PC-9 (cell line): ENCODE measurements at regions not wholly inside any gene's neighbourhood (a gene's known extent, or its start where the extent isn't known, plus 50 kb on each side); places are given as distances from the start of the nearest gene placed in this dataset.

Experiments used
- BruUV-seq: library from RNA; stranded (reverse); fragments of 400-500 nt; replicated peaks from 2 replicates; lab custom pipeline; 2021; lab: Mats Ljungman, UMichigan
- CTCF ChIA-PET: fragments of 300-600 bp; sonication (Branson Sonifier 250); formaldehyde crosslinking; loops from one replicate; lab custom pipeline; 2022; ENCODE audit warnings: antibody characterized with exemption; lab: Charles Lee
- POLR2A ChIA-PET: fragments of 300-600 bp; sonication (Branson Sonifier 250); formaldehyde crosslinking; loops from one replicate; lab custom pipeline; 2022; ENCODE audit warnings: antibody characterized with exemption; ENCODE audit not compliant: unreplicated experiment; lab: Charles Lee
- DNase-seq, 2 experiments: peaks; one replicate each; pipeline versions ENCODE4 v3.0.0 to v3.0.0-alpha.2; 2015 to 2022; ENCODE audit warnings: mixed read lengths in 1 of 2
- H2AFZ ChIP-seq: fragments of 200-600 bp; sonication (generic); 2 replicates; pipeline ENCODE4 v1.8.1; 2017; ENCODE audit warnings: antibody characterized with exemption
- H3F3A ChIP-seq: fragments of 200-600 bp; sonication (generic); 2 replicates; pipeline ENCODE4 v1.8.1; 2017; ENCODE audit warnings: antibody characterized with exemption, mild to moderate bottlenecking, low read depth; ENCODE audit not compliant: insufficient read depth
- H3K27ac ChIP-seq: fragments of 200-600 bp; sonication (generic); 2 replicates; pipeline ENCODE4 v1.6.1; 2016; ENCODE audit warnings: mixed run types
- H3K27me3 ChIP-seq: fragments of 200-600 bp; sonication (generic); 2 replicates; pipeline ENCODE4 v1.6.1; 2016; ENCODE audit warnings: low read depth, mixed run types; ENCODE audit not compliant: insufficient read depth
- H3K36me3 ChIP-seq: fragments of 200-600 bp; sonication (generic); 2 replicates; pipeline ENCODE4 v1.6.1; 2016; ENCODE audit warnings: low read depth, mixed run types
- H3K4me1 ChIP-seq: fragments of 200-600 bp; sonication (generic); replicated peaks from 2 replicates; pipeline ENCODE4 v1.6.1; 2016; ENCODE audit warnings: mixed run types; ENCODE audit not compliant: insufficient read depth
- H3K4me2 ChIP-seq: fragments of 200-600 bp; sonication (generic); 2 replicates; pipeline ENCODE4 v1.6.1; 2017; ENCODE audit warnings: mixed run types
- H3K4me3 ChIP-seq: fragments of 200-600 bp; sonication (generic); 2 replicates; pipeline ENCODE4 v1.6.1; 2016; ENCODE audit warnings: mixed run types
- H3K79me2 ChIP-seq: fragments of 200-600 bp; sonication (generic); 2 replicates; pipeline ENCODE4 v1.6.1; 2017; ENCODE audit warnings: low read depth, mixed run types
- H3K9me2 ChIP-seq: fragments of 200-600 bp; sonication (generic); 2 replicates; pipeline ENCODE4 v1.8.1; 2017; ENCODE audit warnings: mild to moderate bottlenecking; ENCODE audit not compliant: insufficient read depth
- H3K9me3 ChIP-seq: fragments of 200-600 bp; sonication (generic); 2 replicates; pipeline ENCODE4 v1.8.1; 2016; ENCODE audit warnings: low read depth; ENCODE audit not compliant: insufficient read depth
- H4K20me1 ChIP-seq: fragments of 200-600 bp; sonication (generic); 2 replicates; pipeline ENCODE4 v1.8.1; 2017; ENCODE audit not compliant: insufficient read depth
- EZH2 ChIP-seq: fragments of 200-600 bp; sonication (generic); IDR thresholded peaks from 2 replicates; pipeline ENCODE4 v1.8.0; 2017; ENCODE audit warnings: antibody characterized with exemption, low read depth
- intact Hi-C: fragments of 100-400 bp; cut with micrococcal nuclease; formaldehyde crosslinking; loops from one replicate; pipeline ENCODE4 v1.10.0; 2022; ENCODE audit not compliant: unreplicated experiment
- TF ChIP-seq, protein P1 (sequence below): fragments of 200-600 bp; sonication (generic); conservative IDR thresholded peaks from 2 replicates; pipeline ENCODE4 v1.6.1; 2017; ENCODE audit warnings: mixed run types, antibody characterized with exemption, mild to moderate bottlenecking, moderate library complexity

DNA sequence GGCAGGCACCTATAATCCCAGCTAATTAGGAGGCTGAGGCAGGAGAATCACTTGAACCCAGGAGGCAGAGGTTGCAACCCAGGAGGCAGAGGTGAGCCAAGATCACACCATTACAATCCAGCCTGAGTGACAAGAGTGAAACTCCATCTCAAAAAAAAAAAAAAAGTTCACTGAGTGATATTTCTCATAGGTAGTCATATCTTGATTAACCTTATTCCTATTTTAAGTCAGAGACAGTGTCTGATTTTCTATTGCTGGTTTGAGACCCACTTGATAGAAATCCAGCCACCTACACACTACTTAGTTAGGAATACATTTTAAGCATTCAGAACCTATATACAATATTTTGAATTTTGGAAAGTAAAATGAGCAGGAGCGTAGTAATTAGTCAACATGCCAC is 357.4 kb upstream of the ADGRL2 start:
- no peaks in the 10 kb centered on the region for H3K36me3 ChIP-seq
- no TSS peak for BruUV-seq
- intact Hi-C loops = no loop called here
- POLR2A ChIA-PET = no interaction called here
- H3K4me3 ChIP-seq = no peak overlapping the region
- H3K79me2 ChIP-seq = no peaks in the 10 kb centered on the region
- H3K27me3 ChIP-seq = no peaks in the 10 kb centered on the region
- H3K9me2 ChIP-seq = no peaks in the 10 kb centered on the region
- H4K20me1 ChIP-seq = no peaks in the 10 kb centered on the region; the same call in 1 of the 2 replicates
- no peak overlapping the region for H2AFZ ChIP-seq
- H3K27ac ChIP-seq = no peak overlapping the region
- CTCF ChIA-PET = no interaction called here
- TF ChIP-seq, protein P1, sequence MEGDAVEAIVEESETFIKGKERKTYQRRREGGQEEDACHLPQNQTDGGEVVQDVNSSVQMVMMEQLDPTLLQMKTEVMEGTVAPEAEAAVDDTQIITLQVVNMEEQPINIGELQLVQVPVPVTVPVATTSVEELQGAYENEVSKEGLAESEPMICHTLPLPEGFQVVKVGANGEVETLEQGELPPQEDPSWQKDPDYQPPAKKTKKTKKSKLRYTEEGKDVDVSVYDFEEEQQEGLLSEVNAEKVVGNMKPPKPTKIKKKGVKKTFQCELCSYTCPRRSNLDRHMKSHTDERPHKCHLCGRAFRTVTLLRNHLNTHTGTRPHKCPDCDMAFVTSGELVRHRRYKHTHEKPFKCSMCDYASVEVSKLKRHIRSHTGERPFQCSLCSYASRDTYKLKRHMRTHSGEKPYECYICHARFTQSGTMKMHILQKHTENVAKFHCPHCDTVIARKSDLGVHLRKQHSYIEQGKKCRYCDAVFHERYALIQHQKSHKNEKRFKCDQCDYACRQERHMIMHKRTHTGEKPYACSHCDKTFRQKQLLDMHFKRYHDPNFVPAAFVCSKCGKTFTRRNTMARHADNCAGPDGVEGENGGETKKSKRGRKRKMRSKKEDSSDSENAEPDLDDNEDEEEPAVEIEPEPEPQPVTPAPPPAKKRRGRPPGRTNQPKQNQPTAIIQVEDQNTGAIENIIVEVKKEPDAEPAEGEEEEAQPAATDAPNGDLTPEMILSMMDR = no peak
- TF ChIP-seq EZH2 = no peak
- H3K4me1 ChIP-seq = no peaks in the 10 kb centered on the region
- no peak overlapping the region for H3K4me2 ChIP-seq
- H3K9me3 ChIP-seq = no peaks in the 10 kb centered on the region
- no peaks in the 10 kb centered on the region for H3F3A ChIP-seq
- no peak for DNase-seq

DNA sequence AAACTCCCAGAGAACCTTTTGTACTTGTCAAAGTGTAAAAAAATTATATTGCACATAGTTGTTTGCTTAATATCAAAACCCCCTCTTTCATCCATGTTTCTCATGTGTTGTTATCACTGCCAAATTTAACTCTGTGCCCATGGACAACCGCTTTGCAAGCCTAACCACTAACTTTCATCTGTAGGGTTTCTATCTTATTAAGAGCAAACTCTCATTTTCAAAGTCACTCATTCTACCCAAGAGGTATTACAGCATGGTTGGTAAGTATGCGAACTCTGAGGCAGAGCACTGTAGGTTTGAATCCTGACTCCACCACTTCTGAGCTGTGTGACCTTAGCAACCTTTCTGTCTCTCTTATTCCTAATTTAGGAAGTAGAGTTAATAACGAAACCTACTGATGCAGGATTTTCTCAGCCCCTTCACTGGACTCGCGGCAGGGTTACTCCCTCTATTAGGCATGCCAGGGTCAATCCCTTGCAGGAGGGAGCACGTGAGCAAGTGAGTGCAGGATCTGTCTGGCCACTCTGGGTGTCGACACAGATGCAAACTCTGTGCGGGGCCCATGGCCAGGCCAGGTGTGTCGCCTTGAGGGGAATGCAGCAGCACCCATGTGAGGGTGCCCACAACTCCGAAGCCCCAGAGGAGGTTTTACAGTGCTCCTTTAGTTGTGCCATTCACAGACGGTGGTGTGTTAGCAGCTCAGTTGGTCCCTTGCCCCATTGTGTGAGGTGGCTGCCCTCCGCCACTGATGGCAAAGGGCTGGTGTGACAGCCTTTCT is 361.5 kb upstream of the ADGRL2 start:
- no peaks in the 10 kb centered on the region; the same call in 1 of the 2 replicates for H4K20me1 ChIP-seq
- CTCF ChIA-PET = no interaction called here
- intact Hi-C loops = loop anchor here (5.0 kb wide), 1 partner anchor 78 kb away; no protein-coding TSS in a partner anchor
- POLR2A ChIA-PET = no interaction called here
- no peaks in the 10 kb centered on the region for H3K36me3 ChIP-seq
- H2AFZ ChIP-seq = no peak overlapping the region
- H3K4me1 ChIP-seq = no peaks in the 10 kb centered on the region
- DNase-seq = no peak
- no peaks in the 10 kb centered on the region for H3K9me2 ChIP-seq
- no peak overlapping the region for H3K27ac ChIP-seq
- no peak overlapping the region for H3K4me3 ChIP-seq
- H3F3A ChIP-seq = no peaks in the 10 kb centered on the region
- H3K79me2 ChIP-seq = no peaks in the 10 kb centered on the region
- TF ChIP-seq, protein P1 = no peak
- no peak for TF ChIP-seq EZH2
- no TSS peak for BruUV-seq
- no peaks in the 10 kb centered on the region for H3K27me3 ChIP-seq
- no peak overlapping the region for H3K4me2 ChIP-seq
- H3K9me3 ChIP-seq = no peaks in the 10 kb centered on the region

DNA sequence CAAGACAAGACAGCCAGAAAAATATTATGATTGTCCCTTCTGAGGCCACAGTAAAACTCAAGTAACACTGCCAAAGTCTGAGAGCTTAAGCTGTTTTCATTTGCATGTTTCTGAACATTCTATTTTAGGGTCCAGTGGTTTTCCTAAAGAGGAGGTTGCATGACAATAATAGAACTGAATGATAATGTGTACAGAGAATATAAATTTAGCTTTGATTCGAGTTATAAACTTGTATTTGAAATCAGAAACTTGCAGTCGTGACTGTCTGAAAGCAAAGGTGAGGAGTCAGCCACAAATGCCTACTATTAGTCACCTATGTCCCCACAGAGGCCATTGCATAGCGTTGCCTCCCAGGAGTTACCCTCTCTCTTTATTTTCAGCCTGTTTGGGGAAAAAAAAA is 363.1 kb upstream of the ADGRL2 start:
- intact Hi-C loops = loop anchor here (5.0 kb wide), 1 partner anchor 80 kb away; no protein-coding TSS in a partner anchor
- Histone ChIP-seq H3K4me2 (no peak overlapping the region), H4K20me1 (no peaks in the 10 kb centered on the region; the same call in 1 of the 2 replicates), H3K79me2 (no peaks in the 10 kb centered on the region), H3K9me2 (no peaks in the 10 kb centered on the region), H3F3A (no peaks in the 10 kb centered on the region), H3K27me3 (no peaks in the 10 kb centered on the region), H3K4me3 (no peak overlapping the region), H3K4me1 (no peaks in the 10 kb centered on the region), H3K36me3 (no peaks in the 10 kb centered on the region), H2AFZ (0 out of 2 replicates have a peak overlapping the region, but pooled peaks have one; percentile 20), H3K9me3 (no peaks in the 10 kb centered on the region), H3K27ac (no peak overlapping the region)
- no peak for DNase-seq
- BruUV-seq = no TSS peak
- ChIA-PET POLR2A (no interaction called here), CTCF (no interaction called here)
- no peak for TF ChIP-seq EZH2
- TF ChIP-seq, protein P1 = no peak
